GM12878 (cell line): ENCODE measurements at regions not wholly inside any gene's neighbourhood (a gene's known extent, or its start where the extent isn't known, plus 50 kb on each side); places are given as distances from the start of the nearest gene placed in this dataset.

Experiments used
- ATAC-seq: fragments of 200-7000 bp; cut with Tn5 transposase; 3 replicates; pipeline ENCODE4 v1.9.1; 2020; ENCODE audit warnings: mild to moderate bottlenecking, moderate library complexity
- BruUV-seq: library from RNA; stranded (reverse); fragments of 400-500 nt; replicated peaks from 2 replicates; lab custom pipeline; 2021; lab: Mats Ljungman, UMichigan
- CTCF ChIA-PET: fragments of 300-600 bp; sonication (Branson Sonifier 250); formaldehyde crosslinking; extraction: SDS; loops from one replicate; lab custom pipeline; 2021; ENCODE audit warnings: inconsistent platforms; lab: Yijun Ruan, JAX
- POLR2A ChIA-PET: fragments of 350-600 bp; formaldehyde crosslinking; extraction: SDS; loops from one replicate; lab custom pipeline; 2021; ENCODE audit warnings: inconsistent platforms; lab: Charles Lee
- RAD21 ChIA-PET: fragments of 300-600 bp; sonication (Branson Sonifier 250); formaldehyde crosslinking; loops from one replicate; lab custom pipeline; 2023; ENCODE audit warnings: antibody characterized with exemption; ENCODE audit not compliant: unreplicated experiment; lab: Charles Lee
- SMC1A ChIA-PET: fragments of 300-600 bp; sonication (Branson Sonifier 250); formaldehyde crosslinking; loops from one replicate; lab custom pipeline; 2023; ENCODE audit not compliant: unreplicated experiment, uncharacterized antibody; lab: Charles Lee
- DNase-seq: peaks from one replicate; pipeline ENCODE4 v3.0.0-alpha.2; 2011; ENCODE audit warnings: low read depth, low spot score
- FAIRE-seq: peaks from 3 replicates; lab custom pipeline; 2011; peaks lifted over from hg19 to GRCh38; lab: Jason Lieb, UNC
- H2AFZ ChIP-seq: 2 replicates; pipeline ENCODE4 v1.6.0; 2011; ENCODE audit warnings: low read depth, low read length, control low read depth; ENCODE audit not compliant: control insufficient read depth
- H3K27ac ChIP-seq: 2 replicates; pipeline ENCODE4 v1.5.1; 2011; ENCODE audit warnings: control low read depth; ENCODE audit not compliant: control insufficient read depth, insufficient read depth
- H3K27me3 ChIP-seq, 2 experiments: replicated peaks in 1 of 2; 2 replicates each; pipeline versions ENCODE4 v1.6.0 to v1.6.1; 2011; ENCODE audit warnings: low read length in 1 of 2; ENCODE audit not compliant: control insufficient read depth in 2 of 2, insufficient read depth in 2 of 2
- H3K36me3 ChIP-seq, 2 experiments: 2 replicates each; pipeline ENCODE4 v1.5.1; 2011; ENCODE audit warnings: low read length in 1 of 2; ENCODE audit not compliant: control insufficient read depth in 2 of 2, insufficient read depth in 2 of 2
- H3K4me1 ChIP-seq: 2 replicates; pipeline ENCODE4 v1.6.1; 2011; ENCODE audit warnings: mild to moderate bottlenecking, low read length, moderate library complexity, mixed read lengths; ENCODE audit not compliant: control insufficient read depth, insufficient read depth
- H3K4me2 ChIP-seq: 2 replicates; pipeline ENCODE4 v1.6.0; 2011; ENCODE audit warnings: control low read depth; ENCODE audit not compliant: control insufficient read depth, insufficient read depth
- H3K4me3 ChIP-seq: fragments of 200-600 bp; sonication (generic); 2 replicates; pipeline ENCODE4 v1.5.1; 2016
- H3K79me2 ChIP-seq: 2 replicates; pipeline ENCODE4 v1.6.0; 2011; ENCODE audit warnings: low read length; ENCODE audit not compliant: control insufficient read depth, insufficient read depth
- H3K9ac ChIP-seq: 2 replicates; pipeline ENCODE4 v1.8.0; 2011; ENCODE audit warnings: low read length, control low read depth, mixed read lengths; ENCODE audit not compliant: control insufficient read depth, insufficient read depth
- H3K9me3 ChIP-seq: replicated peaks from 3 replicates; pipeline ENCODE4 v1.5.1; 2011; ENCODE audit warnings: mild to moderate bottlenecking, low read length; ENCODE audit not compliant: control insufficient read depth, insufficient read depth
- H4K20me1 ChIP-seq: 2 replicates; pipeline ENCODE4 v1.6.0; 2011; ENCODE audit not compliant: control insufficient read depth, insufficient read depth
- CREM ChIP-seq: IDR thresholded peaks from 2 replicates; pipeline ENCODE4 v1.6.1; 2014; ENCODE audit warnings: antibody characterized with exemption, low read depth
- JUND ChIP-seq: IDR thresholded peaks from 2 replicates; pipeline ENCODE4 v1.6.1; 2012; ENCODE audit warnings: low read depth, mild to moderate bottlenecking, low read length, improper control_type of control experiment, moderate library complexity
- KAT2A ChIP-seq: conservative IDR thresholded peaks from 2 replicates; pipeline ENCODE4 v1.6.1; 2011; ENCODE audit warnings: low read depth, low read length; ENCODE audit not compliant: control insufficient read depth
- MEF2A ChIP-seq: IDR thresholded peaks from 2 replicates; pipeline ENCODE4 v1.6.1; 2011; ENCODE audit warnings: low read depth, mild to moderate bottlenecking, low read length, moderate library complexity; ENCODE audit not compliant: insufficient read depth
- MTA3 ChIP-seq: IDR thresholded peaks from 2 replicates; pipeline ENCODE4 v1.6.1; 2012; ENCODE audit warnings: low read length, inconsistent platforms, borderline replicate concordance
- MXI1 ChIP-seq: fragments of 150-350 bp; IDR thresholded peaks from 2 replicates; pipeline ENCODE4 v1.6.1; 2011; ENCODE audit warnings: low read depth, mild to moderate bottlenecking, inconsistent platforms, low read length, improper control_type of control experiment
- NFXL1 ChIP-seq: fragments of 450-650 bp; IDR thresholded peaks from 2 replicates; pipeline ENCODE4 v1.6.1; 2017; ENCODE audit warnings: antibody characterized with exemption, mild to moderate bottlenecking, borderline replicate concordance
- NR2C1 ChIP-seq: fragments of 450-650 bp; IDR thresholded peaks from 2 replicates; pipeline ENCODE4 v1.6.1; 2017; ENCODE audit warnings: antibody characterized with exemption, mild to moderate bottlenecking, moderate library complexity
- POU2F2 ChIP-seq: IDR thresholded peaks from 3 replicates; pipeline ENCODE4 v1.6.1; 2011; ENCODE audit warnings: low read depth, mild to moderate bottlenecking, low read length, borderline replicate concordance
- SREBF1 ChIP-seq: IDR thresholded peaks from 2 replicates; pipeline ENCODE4 v1.6.1; 2012; ENCODE audit warnings: mild to moderate bottlenecking, low read length
- TCF7 ChIP-seq: IDR thresholded peaks from 2 replicates; pipeline ENCODE4 v1.6.1; 2014; ENCODE audit warnings: antibody characterized with exemption, borderline replicate concordance
- YBX1 ChIP-seq: fragments of 450-650 bp; IDR thresholded peaks from 2 replicates; pipeline ENCODE4 v1.6.1; 2016; ENCODE audit warnings: antibody characterized with exemption
- WGBS: methylation state at CpG from one replicate; pipeline ENCODE4 v1.1.6; 2016; ENCODE audit warnings: low lambda C conversion rate; ENCODE audit not compliant: insufficient replicate concordance, insufficient coverage; ENCODE audit errors: missing lambda C conversion rate; 5-methylcytosine and 5-hydroxymethylcytosine counted together
- in situ Hi-C: fragments of 300-500 bp; cut with MboI; formaldehyde crosslinking; loops from 9 replicates; pipeline ENCODE4 v1.14.3; 2018; ENCODE audit warnings: mixed read lengths
- intact Hi-C: fragments of 100-400 bp; cut with micrococcal nuclease; formaldehyde crosslinking; loops from one replicate; pipeline ENCODE4 v1.14.2; 2022; ENCODE audit not compliant: unreplicated experiment
- TF ChIP-seq, protein P1 (sequence below): fragments of 450-650 bp; IDR thresholded peaks from 2 replicates; pipeline ENCODE4 v1.6.1; 2018; ENCODE audit warnings: borderline replicate concordance, mild to moderate bottlenecking; ENCODE audit not compliant: partially characterized antibody
- TF ChIP-seq, protein P2 (sequence below): IDR thresholded peaks from 2 replicates; pipeline ENCODE4 v1.6.1; 2012; ENCODE audit warnings: low read depth, low read length, improper control_type of control experiment

DNA sequence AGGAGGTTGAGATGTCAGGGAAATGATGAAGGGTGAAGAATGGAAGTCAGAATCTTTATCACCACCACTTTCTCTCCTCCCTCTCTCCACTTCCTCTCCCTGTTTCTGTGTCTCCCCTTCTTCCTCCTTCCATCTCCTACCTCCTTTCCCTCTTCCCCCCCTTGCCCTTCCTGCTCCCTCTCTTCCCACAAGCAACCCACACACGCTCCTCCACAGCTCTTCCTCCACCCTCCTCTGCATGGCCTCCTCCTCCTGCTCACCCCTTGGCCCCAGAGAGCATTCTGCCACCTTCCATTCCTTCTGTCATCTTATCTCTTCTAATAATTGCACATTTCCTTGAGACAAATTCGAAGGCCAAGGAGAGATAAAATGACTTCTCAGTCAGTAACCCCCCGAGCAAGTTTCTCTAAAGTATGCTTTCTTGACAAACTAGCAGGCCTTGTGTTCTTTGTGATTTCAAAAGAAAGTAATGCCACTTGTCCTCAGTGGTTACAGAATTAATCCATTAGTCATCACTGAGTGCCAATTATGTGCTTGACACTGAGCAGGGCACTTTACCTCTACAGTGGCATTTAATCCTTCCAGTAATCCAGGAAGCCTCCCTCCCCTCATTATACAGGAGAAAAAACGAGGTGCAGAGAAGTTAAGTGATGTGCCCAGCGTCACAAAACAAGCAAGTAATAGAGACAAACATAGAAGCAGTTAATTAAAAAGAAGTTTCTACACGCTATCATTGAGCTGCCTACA lies 72.3 kb upstream of the CCL1 start:
- H3K27ac ChIP-seq, result no peak overlapping the region
- under 1% methylated on average over 6 of the region's 6 CpGs for WGBS
- ChIA-PET CTCF (interaction anchor here (1.2 kb wide), 2 partner anchors 15 to 84 kb away, joined by 3 to 5 read pairs; no protein-coding TSS in a partner anchor), POLR2A (no interaction called here), SMC1A (interaction anchor here (1.3 kb wide), 1 partner anchor 15 kb away, joined by 6 read pairs; no protein-coding TSS in a partner anchor), RAD21 (no interaction called here)
- no peak overlapping the region for H3K4me3 ChIP-seq
- FAIRE-seq (no peak), DNase-seq (no peak), ATAC-seq (no peak)
- H3K4me2 ChIP-seq, result no peak overlapping the region
- TF ChIP-seq CREM (no peak), KAT2A (no peak), MTA3 (no peak), SREBF1 (no peak), TCF7 (no peak), POU2F2 (no peak), MEF2A (no peak), MXI1 (no peak), NR2C1 (no peak), JUND (no peak), NFXL1 (no peak), YBX1 (no peak)
- TF ChIP-seq, protein P1, sequence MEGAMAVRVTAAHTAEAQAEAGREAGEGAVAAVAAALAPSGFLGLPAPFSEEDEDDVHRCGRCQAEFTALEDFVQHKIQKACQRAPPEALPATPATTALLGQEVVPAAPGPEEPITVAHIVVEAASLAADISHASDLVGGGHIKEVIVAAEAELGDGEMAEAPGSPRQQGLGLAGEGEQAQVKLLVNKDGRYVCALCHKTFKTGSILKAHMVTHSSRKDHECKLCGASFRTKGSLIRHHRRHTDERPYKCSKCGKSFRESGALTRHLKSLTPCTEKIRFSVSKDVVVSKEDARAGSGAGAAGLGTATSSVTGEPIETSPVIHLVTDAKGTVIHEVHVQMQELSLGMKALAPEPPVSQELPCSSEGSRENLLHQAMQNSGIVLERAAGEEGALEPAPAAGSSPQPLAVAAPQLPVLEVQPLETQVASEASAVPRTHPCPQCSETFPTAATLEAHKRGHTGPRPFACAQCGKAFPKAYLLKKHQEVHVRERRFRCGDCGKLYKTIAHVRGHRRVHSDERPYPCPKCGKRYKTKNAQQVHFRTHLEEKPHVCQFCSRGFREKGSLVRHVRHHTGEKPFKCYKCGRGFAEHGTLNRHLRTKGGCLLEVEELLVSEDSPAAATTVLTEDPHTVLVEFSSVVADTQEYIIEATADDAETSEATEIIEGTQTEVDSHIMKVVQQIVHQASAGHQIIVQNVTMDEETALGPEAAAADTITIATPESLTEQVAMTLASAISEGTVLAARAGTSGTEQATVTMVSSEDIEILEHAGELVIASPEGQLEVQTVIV, result no peak
- TF ChIP-seq, protein P2, sequence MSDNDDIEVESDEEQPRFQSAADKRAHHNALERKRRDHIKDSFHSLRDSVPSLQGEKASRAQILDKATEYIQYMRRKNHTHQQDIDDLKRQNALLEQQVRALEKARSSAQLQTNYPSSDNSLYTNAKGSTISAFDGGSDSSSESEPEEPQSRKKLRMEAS, result no peak
- H3K36me3 ChIP-seq, result no peaks in the 10 kb centered on the region
- H2AFZ ChIP-seq, result no peak overlapping the region
- H3K79me2 ChIP-seq, result no peaks in the 10 kb centered on the region
- no peaks in the 10 kb centered on the region for H3K9me3 ChIP-seq
- in situ Hi-C loops (no loop called here), intact Hi-C loops (no loop called here)
- peaks cover 0 to 2% of the 10 kb centered on the region in 2 experiments; a peak in 2 of 4 replicates for H3K27me3 ChIP-seq
- H3K9ac ChIP-seq, result no peak overlapping the region
- no peaks in the 10 kb centered on the region for H4K20me1 ChIP-seq
- no TSS peak for BruUV-seq
- H3K4me1 ChIP-seq, result no peaks in the 10 kb centered on the region
